Colonic mucosa (tissue), 4 donors: ENCODE measurements at regions not wholly inside any gene's neighbourhood (a gene's known extent, or its start where the extent isn't known, plus 50 kb on each side); places are given as distances from the start of the nearest gene placed in this dataset.

Experiments used
- DNase-seq: peaks from one replicate; pipeline ENCODE4 v3.0.0-alpha.2; 2020
- H3K27ac ChIP-seq: fragments of 200-600 bp; one replicate; pipeline ENCODE4 v1.8.0; 2021
- H3K27me3 ChIP-seq: fragments of 200-600 bp; one replicate; pipeline ENCODE4 v1.8.0; 2021
- H3K36me3 ChIP-seq: fragments of 200-600 bp; one replicate; pipeline ENCODE4 v1.8.0; 2021
- H3K4me1 ChIP-seq: fragments of 200-600 bp; one replicate; pipeline ENCODE4 v1.8.0; 2021; ENCODE audit warnings: mild to moderate bottlenecking
- H3K4me3 ChIP-seq: fragments of 200-600 bp; one replicate; pipeline ENCODE4 v1.8.0; 2021
- H3K9ac ChIP-seq, 2 donors: one replicate each; pipeline ENCODE4 v1.7.0; 2013; ENCODE audit warnings: control low read depth in 2 of 2, low read depth in 2 of 2, low read length in 2 of 2
- H3K9me3 ChIP-seq: fragments of 200-600 bp; one replicate; pipeline ENCODE4 v1.8.0; 2021
- intact Hi-C: fragments of 100-400 bp; cut with DNase I; formaldehyde crosslinking; loops from one replicate; pipeline ENCODE4 v1.14.1; 2022
- TF ChIP-seq, protein P1 (sequence below): fragments of 200-600 bp; IDR thresholded peaks from one replicate; pipeline ENCODE4 v1.8.0; 2022; ENCODE audit warnings: antibody characterized with exemption, mild to moderate bottlenecking
- donor health status: healthy.
- donor health status: DM: no; HTN: no; CAD: no.
- donor health status: DM: no; HTN: no; CAD: no.

DNA sequence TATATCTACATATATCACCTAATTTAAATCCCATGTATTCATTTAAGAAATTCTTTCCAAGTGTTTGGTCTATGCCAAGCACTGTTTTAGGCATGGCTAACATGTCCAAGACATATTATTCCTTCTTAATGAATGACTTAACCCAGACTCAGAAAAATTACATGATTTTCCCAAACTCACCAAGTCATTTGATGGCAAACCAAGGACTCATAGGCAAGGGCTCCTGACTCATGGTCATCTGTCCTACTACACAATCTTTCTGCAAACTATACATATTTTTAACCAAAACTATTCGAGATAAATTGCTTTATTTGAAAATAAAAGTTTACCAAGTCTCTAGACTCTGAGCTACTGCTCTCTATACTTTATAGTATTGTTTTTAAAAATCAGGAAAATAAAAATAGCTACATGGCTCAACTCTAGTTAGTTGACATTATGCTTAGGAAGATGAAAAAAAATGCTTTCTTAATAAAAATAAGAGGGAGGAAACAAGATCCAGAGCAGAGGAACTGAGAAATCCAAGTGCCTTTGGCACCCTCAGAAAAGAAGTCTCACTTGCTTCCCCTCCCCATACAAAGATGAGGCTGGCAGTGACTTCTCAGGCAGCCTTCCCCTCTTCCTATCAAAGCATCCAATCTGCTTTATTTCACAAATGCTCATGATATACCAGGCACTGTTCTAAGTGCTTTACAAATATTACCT lies 182.2 kb downstream of the RSL24D1 start:
- Histone ChIP-seq H3K36me3 (no peaks in the 10 kb centered on the region), H3K9ac (no peak overlapping the region), H3K9me3 (no peaks in the 10 kb centered on the region), H3K4me1 (no peaks in the 10 kb centered on the region), H3K4me3 (no peak overlapping the region), H3K27ac (no peak overlapping the region), H3K27me3 (no peaks in the 10 kb centered on the region)
- no peak for DNase-seq
- intact Hi-C loops = no loop called here
- TF ChIP-seq, protein P1, sequence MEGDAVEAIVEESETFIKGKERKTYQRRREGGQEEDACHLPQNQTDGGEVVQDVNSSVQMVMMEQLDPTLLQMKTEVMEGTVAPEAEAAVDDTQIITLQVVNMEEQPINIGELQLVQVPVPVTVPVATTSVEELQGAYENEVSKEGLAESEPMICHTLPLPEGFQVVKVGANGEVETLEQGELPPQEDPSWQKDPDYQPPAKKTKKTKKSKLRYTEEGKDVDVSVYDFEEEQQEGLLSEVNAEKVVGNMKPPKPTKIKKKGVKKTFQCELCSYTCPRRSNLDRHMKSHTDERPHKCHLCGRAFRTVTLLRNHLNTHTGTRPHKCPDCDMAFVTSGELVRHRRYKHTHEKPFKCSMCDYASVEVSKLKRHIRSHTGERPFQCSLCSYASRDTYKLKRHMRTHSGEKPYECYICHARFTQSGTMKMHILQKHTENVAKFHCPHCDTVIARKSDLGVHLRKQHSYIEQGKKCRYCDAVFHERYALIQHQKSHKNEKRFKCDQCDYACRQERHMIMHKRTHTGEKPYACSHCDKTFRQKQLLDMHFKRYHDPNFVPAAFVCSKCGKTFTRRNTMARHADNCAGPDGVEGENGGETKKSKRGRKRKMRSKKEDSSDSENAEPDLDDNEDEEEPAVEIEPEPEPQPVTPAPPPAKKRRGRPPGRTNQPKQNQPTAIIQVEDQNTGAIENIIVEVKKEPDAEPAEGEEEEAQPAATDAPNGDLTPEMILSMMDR = no peak

DNA sequence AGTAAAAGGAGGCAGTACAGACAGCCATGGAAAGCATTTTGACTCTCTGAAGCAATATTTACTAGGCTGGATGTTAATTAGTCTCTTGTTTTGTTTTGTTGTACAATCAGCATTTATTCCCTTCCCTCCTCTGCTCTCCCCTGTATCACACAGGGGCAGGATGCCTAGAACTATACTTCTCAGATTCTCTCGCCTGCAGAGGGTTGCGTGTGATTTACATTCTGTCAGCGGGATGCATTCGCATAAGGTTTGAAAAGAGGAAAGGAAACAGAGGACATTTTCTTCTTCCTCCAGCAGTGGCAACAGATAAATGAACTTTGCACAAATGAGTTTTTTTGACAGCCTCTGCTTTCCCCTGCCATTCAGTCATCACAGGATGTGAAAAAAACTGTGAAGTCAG lies 188.3 kb downstream of the RSL24D1 start:
- intact Hi-C loops = no loop called here
- no peak overlapping the region for H3K4me3 ChIP-seq
- no peaks in the 10 kb centered on the region for H3K9me3 ChIP-seq
- TF ChIP-seq, protein P1 = no peak
- H3K4me1 ChIP-seq = no peaks in the 10 kb centered on the region
- no peaks in the 10 kb centered on the region for H3K36me3 ChIP-seq
- H3K9ac ChIP-seq = no peak overlapping the region
- H3K27ac ChIP-seq = no peak overlapping the region
- DNase-seq = no peak
- no peaks in the 10 kb centered on the region for H3K27me3 ChIP-seq

DNA sequence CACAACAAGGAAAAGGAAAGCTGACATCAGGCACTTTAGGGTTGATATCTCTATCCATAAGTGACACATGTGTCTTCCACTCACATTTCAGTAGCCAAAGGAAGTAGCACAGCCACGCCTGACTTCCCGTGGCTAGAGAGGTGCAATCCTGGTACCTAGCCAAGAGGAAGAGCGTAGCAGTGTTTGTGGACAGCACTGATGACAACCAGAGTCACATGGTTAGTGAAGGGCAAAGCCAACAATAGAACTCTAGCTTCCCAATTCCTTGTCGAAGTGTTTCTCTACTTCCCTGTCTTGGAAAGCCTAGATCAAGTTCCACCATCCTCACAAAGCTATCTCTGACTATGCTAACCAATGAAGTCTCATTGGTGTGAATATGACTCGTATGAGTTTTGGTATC lies 189.2 kb downstream of the RSL24D1 start:
- no peak overlapping the region for H3K4me3 ChIP-seq

DNA sequence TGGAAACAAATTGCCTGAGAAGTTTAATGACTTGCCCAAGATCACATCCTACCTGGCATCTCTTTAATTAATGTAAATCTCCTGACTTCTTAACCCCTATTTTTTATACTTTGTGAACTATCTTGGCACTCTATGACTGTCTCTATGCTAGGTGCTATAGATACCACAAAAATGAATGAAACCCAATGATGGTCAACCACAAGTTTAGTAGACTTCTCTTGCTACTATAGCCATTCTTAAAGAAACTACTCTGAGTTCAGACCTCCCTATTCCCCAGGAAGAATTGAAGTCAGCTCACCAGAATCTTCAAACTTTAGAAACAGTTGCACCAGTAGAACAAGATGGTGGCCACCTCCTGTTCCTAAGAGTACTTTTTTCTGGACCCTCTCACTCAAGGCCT lies 191.1 kb downstream of the RSL24D1 start:
- H3K4me1 ChIP-seq = no peaks in the 10 kb centered on the region
- no peak for DNase-seq
- H3K9ac ChIP-seq = no peak overlapping the region
- TF ChIP-seq, protein P1 = no peak
- no peaks in the 10 kb centered on the region for H3K9me3 ChIP-seq
- no peaks in the 10 kb centered on the region for H3K27me3 ChIP-seq
- intact Hi-C loops = no loop called here
- no peak overlapping the region for H3K27ac ChIP-seq
- H3K4me3 ChIP-seq = no peak overlapping the region
- H3K36me3 ChIP-seq = no peaks in the 10 kb centered on the region

More for the DNA sequence above, 189.2 kb downstream of the RSL24D1 start:
- Histone ChIP-seq H3K36me3 (no peaks in the 10 kb centered on the region), H3K9me3 (no peaks in the 10 kb centered on the region), H3K27ac (no peak overlapping the region), H3K4me1 (no peaks in the 10 kb centered on the region), H3K9ac (no peak overlapping the region), H3K27me3 (no peaks in the 10 kb centered on the region)
- intact Hi-C loops = no loop called here
- DNase-seq = no peak
- TF ChIP-seq, protein P1 = no peak

DNA sequence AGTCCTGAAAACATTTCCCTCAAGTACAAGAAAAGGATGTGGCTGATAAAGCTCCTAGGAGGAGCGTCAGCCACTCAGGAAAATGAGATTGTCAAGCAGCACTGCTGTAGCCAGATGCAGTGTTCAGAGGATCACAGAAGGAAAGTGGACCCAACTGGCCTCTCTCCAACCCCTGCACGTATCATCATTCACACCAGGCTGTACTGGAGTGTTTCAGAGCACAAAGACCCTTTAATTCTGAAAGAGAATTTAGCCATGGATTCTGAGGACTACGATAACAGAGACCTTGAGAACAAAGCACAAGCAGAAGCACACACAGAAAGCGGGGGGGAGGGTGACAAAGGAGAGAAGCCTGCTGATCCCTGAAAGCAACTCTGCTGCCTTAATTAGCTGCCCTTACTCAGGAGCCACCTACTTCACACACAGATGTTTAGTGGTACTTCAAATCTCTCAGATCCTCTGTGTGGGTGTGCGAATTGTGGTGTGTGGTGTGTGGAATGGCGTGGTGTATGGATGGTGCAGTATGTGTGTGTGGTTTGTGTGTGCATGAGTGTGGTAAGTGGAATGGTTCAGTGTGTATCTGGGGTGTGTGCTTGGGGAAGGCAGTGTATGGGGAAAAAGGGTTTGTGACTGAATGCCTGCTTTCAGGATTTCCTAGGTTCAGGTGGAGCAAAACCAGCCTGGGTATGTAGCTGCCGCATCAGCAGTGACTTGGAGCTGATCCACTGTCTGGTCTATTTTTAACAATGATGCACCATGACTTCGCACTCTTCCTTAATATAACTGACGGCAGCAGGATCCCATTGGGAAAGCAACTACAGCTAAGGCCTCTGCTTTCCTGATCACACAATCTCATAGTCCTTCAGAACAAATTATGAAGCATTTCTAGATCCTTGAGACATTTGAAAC lies 192.5 kb downstream of the RSL24D1 start:
- intact Hi-C loops = no loop called here
- Histone ChIP-seq H3K36me3 (no peaks in the 10 kb centered on the region), H3K4me3 (no peak overlapping the region), H3K9me3 (no peaks in the 10 kb centered on the region), H3K4me1 (no peaks in the 10 kb centered on the region), H3K27ac (no peak overlapping the region), H3K9ac (no peak overlapping the region), H3K27me3 (no peaks in the 10 kb centered on the region)
- TF ChIP-seq, protein P1 = no peak
- DNase-seq = no peak
